ENCODE measurements at regions not wholly inside any gene's neighbourhood (a gene's known extent, or its start where the extent isn't known, plus 50 kb on each side); places are given as distances from the start of the nearest gene placed in this dataset.

- TF ChIP-seq CTCF (IDR thresholded peaks at IDR 0.05): no peak
Measured at GRCh38 chr14:104274806-104275205, 136.4 kb downstream of the KIF26A start.

- TF ChIP-seq CTCF (IDR thresholded peaks at IDR 0.05): no peak
Measured at GRCh38 chr14:104277416-104278213, 139.2 kb downstream of the KIF26A start.

GRCh38 chr14:104278214-104278534 lies 139.8 kb downstream of the KIF26A start:
- TF ChIP-seq CTCF (IDR thresholded peaks at IDR 0.05): no peak

GRCh38 chr14:104280085-104280901 lies 141.9 kb downstream of the KIF26A start:
- no peak for TF ChIP-seq CTCF (IDR thresholded peaks at IDR 0.05)

GRCh38 chr14:104280902-104281767 lies 142.7 kb downstream of the KIF26A start:
- no peak for TF ChIP-seq CTCF (IDR thresholded peaks at IDR 0.05)

- no peak for TF ChIP-seq CTCF (IDR thresholded peaks at IDR 0.05)
Measured at GRCh38 chr14:104281768-104282301, 143.4 kb downstream of the KIF26A start.

Data from LNCAP (cell line).